ENCODE measurements at regions not wholly inside any gene's neighbourhood (a gene's known extent, or its start where the extent isn't known, plus 50 kb on each side); places are given as distances from the start of the nearest gene placed in this dataset.
A peak's percentile ranks its signal among the peaks of the same experiment; 100 is the strongest.

- no peaks in the 10 kb centered on the region for H3K9me3 ChIP-seq
- no peak for TF ChIP-seq CTCF (IDR thresholded peaks at IDR 0.05)
- no peak overlapping the region for H3K27ac ChIP-seq
- no peaks in the 10 kb centered on the region for H3K4me1 ChIP-seq
- intact Hi-C loops (cut with DNase I), result no loop called here
- no peaks in the 10 kb centered on the region for H3K36me3 ChIP-seq
- DNase-seq, result no peak
- H3K27me3 ChIP-seq, result no peaks in the 10 kb centered on the region
- ATAC-seq, result no peak
- H3K4me3 ChIP-seq, result no peak overlapping the region
These were observed 238.5 kb upstream of the PMFBP1 start for GRCh38 chr16:72410492-72410891.

- no peaks in the 10 kb centered on the region for H3K9me3 ChIP-seq
- intact Hi-C loops (cut with DNase I), result no loop called here
- no peak overlapping the region for H3K27ac ChIP-seq
- no peaks in the 10 kb centered on the region for H3K4me1 ChIP-seq
- no peak for TF ChIP-seq CTCF (IDR thresholded peaks at IDR 0.05)
- no peaks in the 10 kb centered on the region for H3K36me3 ChIP-seq
- H3K4me3 ChIP-seq, result no peak overlapping the region
- DNase-seq (no peak), ATAC-seq (no peak)
- H3K27me3 ChIP-seq, result no peaks in the 10 kb centered on the region
These were observed 237.5 kb upstream of the PMFBP1 start for GRCh38 chr16:72409423-72409822.

GRCh38 chr16:72406390-72406789, 234.4 kb upstream of the PMFBP1 start:
- no peak overlapping the region for H3K4me3 ChIP-seq
- ATAC-seq (no peak), DNase-seq (no peak)
- intact Hi-C loops (cut with DNase I), result no loop called here
- no peaks in the 10 kb centered on the region for H3K36me3 ChIP-seq
- no peaks in the 10 kb centered on the region for H3K4me1 ChIP-seq
- no peaks in the 10 kb centered on the region for H3K27me3 ChIP-seq
- H3K27ac ChIP-seq, result no peak overlapping the region
- no peak for TF ChIP-seq CTCF (IDR thresholded peaks at IDR 0.05)
- H3K9me3 ChIP-seq, result no peaks in the 10 kb centered on the region

GRCh38 chr16:72404299-72404698, 232.3 kb upstream of the PMFBP1 start:
- Histone ChIP-seq H3K9me3 (no peaks in the 10 kb centered on the region), H3K4me1 (no peaks in the 10 kb centered on the region), H3K27ac (no peak overlapping the region), H3K4me3 (no peak overlapping the region), H3K36me3 (no peaks in the 10 kb centered on the region), H3K27me3 (no peaks in the 10 kb centered on the region)
- intact Hi-C loops (cut with DNase I), result no loop called here
- no peak for ATAC-seq
- TF ChIP-seq CTCF (IDR thresholded peaks at IDR 0.05), result no peak
- no peak for DNase-seq

GRCh38 chr16:72401084-72401361, 229.1 kb upstream of the PMFBP1 start:
- no peaks in the 10 kb centered on the region for H3K36me3 ChIP-seq
- no peak for TF ChIP-seq CTCF (IDR thresholded peaks at IDR 0.05)
- no peaks in the 10 kb centered on the region for H3K9me3 ChIP-seq
- no peak overlapping the region for H3K4me3 ChIP-seq
- intact Hi-C loops (cut with DNase I), result no loop called here
- no peak for ATAC-seq
- no peak for DNase-seq
- no peaks in the 10 kb centered on the region for H3K4me1 ChIP-seq
- H3K27ac ChIP-seq, result no peak overlapping the region
- H3K27me3 ChIP-seq, result no peaks in the 10 kb centered on the region

GRCh38 chr16:72400257-72401083, 228.5 kb upstream of the PMFBP1 start:
- H3K27me3 ChIP-seq, result no peaks in the 10 kb centered on the region
- intact Hi-C loops (cut with DNase I), result no loop called here
- H3K27ac ChIP-seq, result no peak overlapping the region
- H3K4me1 ChIP-seq, result no peaks in the 10 kb centered on the region
- ATAC-seq (peak; percentile 89), DNase-seq (no peak)
- H3K9me3 ChIP-seq, result no peaks in the 10 kb centered on the region
- H3K36me3 ChIP-seq, result no peaks in the 10 kb centered on the region
- no peak overlapping the region for H3K4me3 ChIP-seq
- peak; percentile 74 for TF ChIP-seq CTCF (IDR thresholded peaks at IDR 0.05)
